DMS114 treated with DMSO at 0.1 percent for 48 hours (cell line): ENCODE measurements at regions not wholly inside any gene's neighbourhood (a gene's known extent, or its start where the extent isn't known, plus 50 kb on each side); places are given as distances from the start of the nearest gene placed in this dataset.
"Not testable (repeated sequence)": the region's sequence is repeated elsewhere in the genome, so short reads cannot be mapped to it uniquely, and the experiment has no call there.

Experiments used
- DNase-seq: peaks from one replicate; lab custom pipeline; 2025; ENCODE audit not compliant: unreplicated experiment; lab: John Stamatoyannopoulos, UW

GRCh38 chr2:16225545-16225944 lies 285.2 kb downstream of the MYCN start:
- DNase-seq, result no peak

- DNase-seq, result no peak
Measured at GRCh38 chr2:16225071-16225470, 284.7 kb downstream of the MYCN start.

DNA sequence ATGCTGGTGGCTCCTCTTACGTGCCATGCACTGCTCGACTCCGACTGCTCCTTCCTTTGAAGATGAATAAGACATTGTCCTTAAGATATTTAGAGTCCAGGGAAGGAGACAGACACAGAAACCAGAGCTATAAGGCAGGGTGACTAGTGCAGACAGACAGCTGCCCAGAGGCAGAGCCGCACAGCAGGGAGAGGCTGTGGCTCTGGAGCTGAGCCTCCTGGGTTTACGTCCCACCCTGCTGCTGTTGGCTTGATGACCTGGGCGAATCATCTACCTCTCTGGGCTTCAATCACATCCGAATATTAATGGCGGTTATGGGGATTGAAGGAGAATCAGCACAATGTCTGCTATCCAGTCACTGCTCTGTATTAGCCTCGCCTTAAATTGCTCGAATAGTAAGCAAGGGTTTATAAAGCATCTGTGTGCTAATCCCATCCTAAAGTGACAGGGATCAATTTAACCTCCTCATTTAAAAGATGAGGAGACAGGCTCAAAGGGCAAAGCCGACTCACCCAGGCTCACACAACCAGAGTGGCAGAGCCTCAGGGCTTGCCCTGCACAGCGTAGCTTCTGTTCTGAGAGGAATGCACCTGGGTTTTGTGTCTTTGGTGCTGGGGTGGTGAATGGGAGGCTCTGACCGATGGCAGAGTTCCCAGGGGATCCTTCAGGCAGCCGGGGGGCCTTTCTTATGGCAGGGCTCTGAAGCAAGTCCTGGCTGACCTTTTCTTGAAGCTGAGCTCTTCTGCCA lies 284.1 kb downstream of the MYCN start:
- no peak for DNase-seq

DNA sequence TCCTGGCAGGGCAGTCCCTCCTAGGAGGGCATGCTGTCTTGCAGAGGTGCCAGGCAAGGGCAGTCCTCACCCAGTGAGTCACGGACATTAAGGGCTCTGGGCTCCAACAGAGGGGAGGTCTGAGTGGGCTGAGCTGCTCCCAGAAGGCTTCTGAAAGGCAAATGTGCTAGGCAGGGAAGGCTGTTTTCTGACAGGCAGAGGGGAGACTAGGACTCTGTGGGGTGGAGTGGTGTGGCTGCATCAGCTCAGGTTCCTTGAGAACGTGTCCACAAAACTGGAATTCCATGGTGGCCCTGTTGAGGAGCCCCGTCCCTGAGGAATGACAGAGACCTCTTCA lies 283.5 kb downstream of the MYCN start:
- no peak for DNase-seq

DNA sequence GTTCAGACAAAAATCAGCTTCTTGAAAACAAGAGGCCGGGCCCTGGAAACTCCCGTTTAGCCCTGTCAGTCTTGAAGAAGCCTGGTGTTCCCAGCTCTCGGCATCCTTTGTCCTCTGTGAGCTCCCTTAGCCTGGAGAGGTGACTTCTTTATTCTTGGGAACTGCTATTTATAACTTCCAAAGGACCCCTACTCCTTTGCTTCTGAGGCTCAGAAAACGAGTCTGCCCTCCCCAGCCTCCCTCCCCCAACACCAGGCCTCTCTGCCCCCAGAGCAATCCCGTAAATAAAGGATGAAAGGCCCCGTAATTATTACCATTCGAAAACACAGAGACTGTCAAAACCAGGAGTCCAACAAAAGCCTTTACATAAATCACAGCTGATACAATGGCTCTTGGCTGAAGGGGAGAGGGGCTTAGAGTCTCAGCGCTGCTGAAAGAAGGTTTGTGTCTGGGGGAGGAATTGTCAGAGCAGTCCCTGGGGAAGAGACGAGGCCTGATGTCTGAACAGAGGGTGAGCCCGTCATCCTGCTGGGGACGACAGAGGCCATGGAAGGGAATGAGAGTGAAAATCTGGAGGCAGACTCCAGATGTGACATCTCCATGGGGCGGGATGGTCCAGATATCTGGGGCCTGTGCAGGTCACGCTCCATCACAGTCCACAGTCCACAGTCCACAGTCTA lies 283.0 kb downstream of the MYCN start:
- no peak for DNase-seq

DNA sequence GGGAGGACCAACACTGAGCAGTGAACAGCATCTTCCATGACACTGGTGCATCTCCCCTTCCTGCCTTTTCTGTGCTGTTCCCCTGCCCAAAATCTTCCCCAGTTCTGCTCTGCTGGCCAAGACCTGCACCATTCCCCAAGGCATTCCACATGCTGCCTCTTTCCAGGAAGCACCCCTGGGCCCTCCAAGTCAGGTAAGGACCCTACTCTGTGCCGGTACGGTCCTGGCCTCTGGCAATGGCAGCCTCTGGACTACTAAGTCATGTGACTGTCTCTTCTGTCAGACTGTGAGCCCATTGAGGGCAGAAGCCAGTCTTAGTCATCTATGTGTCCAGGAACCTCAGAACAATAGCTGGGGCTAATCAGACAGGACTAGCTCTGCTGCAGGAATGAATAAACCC lies 282.0 kb downstream of the MYCN start:
- no peak for DNase-seq

DNA sequence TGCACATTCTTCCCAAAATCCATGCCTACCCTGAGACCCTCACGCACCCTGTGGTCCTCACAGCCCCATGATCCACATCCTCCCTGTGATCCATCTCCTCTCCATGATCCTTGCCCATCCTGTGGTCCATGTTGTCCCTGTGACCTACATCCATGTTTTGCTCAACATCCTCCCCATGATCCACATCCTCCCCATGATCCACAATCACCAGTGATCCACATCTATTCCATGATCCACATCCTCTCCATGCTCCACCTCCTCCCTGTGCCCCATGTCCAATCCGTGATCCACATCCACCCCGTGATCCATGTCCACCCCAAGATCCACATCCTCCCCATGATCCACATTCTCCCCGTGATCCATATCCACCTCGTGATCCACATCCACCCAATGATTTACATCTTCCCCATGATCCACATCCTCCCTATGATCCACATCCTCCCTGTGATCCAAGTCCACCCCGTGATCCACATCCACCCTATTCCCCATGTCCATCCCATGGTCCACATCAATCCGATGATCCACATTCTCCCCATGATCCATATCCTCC lies 281.2 kb downstream of the MYCN start:
- no peak for DNase-seq

- DNase-seq, result no peak
Measured at GRCh38 chr2:16219292-16219975, 279.1 kb downstream of the MYCN start.

DNA sequence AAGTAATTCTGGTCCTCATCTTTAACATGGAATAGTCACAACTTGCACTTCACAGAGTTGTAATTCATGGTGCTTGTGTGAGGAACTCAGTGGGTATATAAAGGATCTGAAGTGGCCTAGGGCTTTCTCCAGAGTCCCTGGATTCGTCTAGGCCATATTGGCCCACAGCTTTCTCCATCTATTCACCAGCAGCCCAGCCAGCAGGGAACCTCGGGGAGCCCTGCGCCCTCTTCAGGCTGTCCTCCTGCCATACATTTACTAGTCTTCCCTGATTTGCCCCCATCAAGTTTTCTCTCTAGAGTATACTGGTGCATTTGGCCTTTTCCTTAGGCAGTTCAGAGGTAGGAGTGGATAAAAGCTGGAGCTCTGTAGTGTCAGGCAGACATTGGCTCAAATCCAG lies 278.3 kb downstream of the MYCN start:
- DNase-seq, result peak; percentile 12

DNA sequence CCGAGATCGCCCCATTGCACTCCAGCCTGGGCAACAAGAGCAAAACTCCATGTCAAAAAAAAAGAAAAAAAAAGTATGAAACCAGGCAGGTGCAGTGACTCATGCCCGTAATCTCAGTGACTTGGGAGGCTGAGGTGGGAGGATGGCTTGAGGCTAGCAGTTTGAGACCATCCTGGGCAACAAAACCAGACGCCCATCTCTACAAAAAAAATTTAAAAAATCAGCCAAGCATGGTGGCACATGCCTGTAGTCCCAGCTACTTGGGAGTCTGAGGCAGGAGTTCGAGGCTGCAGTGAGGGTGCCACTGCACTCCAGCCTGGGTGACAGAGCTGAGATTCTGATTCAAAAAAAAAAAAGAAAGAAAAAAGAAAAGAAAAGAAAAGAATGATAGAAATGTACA lies 277.8 kb downstream of the MYCN start:
- DNase-seq, result no peak

- DNase-seq, result not testable (repeated sequence)
Measured at GRCh38 chr2:16217741-16218140, 277.4 kb downstream of the MYCN start.

GRCh38 chr2:16217291-16217690 lies 276.9 kb downstream of the MYCN start:
- DNase-seq, result no peak

- DNase-seq, result no peak
Measured at GRCh38 chr2:16216558-16216945, 276.2 kb downstream of the MYCN start.

GRCh38 chr2:16215902-16216557 lies 275.7 kb downstream of the MYCN start:
- no peak for DNase-seq

DNA sequence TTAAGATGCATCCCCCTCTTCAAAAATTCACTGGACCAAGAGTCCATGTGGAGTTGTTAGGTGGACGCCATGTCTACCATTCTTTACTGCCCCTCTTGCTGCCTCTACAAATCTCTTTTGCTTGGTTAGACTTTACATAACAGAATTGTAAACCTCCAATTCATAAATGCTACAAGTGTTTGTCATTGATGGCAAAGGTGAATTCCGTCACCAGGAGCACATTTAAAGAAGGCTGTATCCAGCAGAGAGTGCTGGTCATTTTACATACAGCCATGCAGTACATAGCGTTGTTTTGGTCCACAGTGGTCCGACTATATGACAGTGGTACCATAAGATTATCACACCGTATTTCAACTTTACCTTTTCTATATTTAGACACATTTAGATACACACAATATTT lies 274.5 kb downstream of the MYCN start:
- DNase-seq, result no peak

GRCh38 chr2:16214391-16214790 lies 274.0 kb downstream of the MYCN start:
- DNase-seq, result no peak

GRCh38 chr2:16212321-16212720 lies 272.0 kb downstream of the MYCN start:
- DNase-seq, result no peak

GRCh38 chr2:16211341-16211740 lies 271.0 kb downstream of the MYCN start:
- no peak for DNase-seq

DNA sequence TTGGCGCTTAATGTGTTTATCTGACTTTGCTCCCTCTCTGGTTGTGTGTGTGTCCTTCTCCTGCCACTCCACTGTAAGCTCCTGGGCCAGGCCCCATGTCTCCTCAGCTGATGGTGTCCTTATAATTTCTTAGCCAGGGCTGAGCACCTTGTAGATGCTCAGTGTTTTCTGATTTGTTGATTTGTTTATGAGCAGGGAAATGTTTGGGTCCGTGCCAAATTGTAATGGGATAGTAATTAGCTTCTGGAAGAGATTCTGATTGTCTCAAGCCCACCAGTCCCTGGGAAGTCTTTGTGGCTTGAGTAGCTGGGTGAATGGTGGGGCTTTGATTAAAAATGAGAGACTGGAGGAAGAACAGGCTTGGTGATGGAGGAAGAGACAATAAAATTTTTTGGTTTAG lies 270.5 kb downstream of the MYCN start:
- DNase-seq, result no peak

DNA sequence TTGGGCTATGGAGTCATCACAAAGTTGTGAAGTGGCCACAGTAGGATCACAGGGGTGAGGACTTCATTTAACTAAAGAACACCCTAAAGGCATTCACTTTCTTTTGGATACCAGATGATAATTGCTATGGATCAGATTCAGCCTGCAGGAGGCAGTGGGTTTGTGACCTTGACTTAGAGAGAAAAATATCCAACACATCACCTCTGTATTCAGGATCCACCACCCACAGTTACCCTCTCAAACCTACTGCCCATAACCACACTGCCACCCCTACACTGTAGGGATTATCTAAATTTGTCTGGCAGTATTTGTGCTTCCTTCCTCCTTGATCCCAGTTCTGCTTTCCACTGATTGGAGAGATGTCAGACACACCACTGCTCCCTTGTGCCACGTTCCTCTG lies 269.4 kb downstream of the MYCN start:
- no peak for DNase-seq

- no peak for DNase-seq
Measured at GRCh38 chr2:16208921-16209320, 268.6 kb downstream of the MYCN start.
